Transverse colon (tissue), 4 donors: ENCODE measurements at regions not wholly inside any gene's neighbourhood (a gene's known extent, or its start where the extent isn't known, plus 50 kb on each side); places are given as distances from the start of the nearest gene placed in this dataset.

Experiments used
- CTCF ChIP-seq, 5 experiments: fragments of 200-600 bp in 3 of 5; fragments of 450-650 bp in 2 of 5; sonication (generic) in 3 of 5; IDR thresholded peaks; 1 replicate in 2 of 5; 2 replicates in 3 of 5; pipeline ENCODE4 v1.5.1; 2016 to 2017; ENCODE audit warnings: antibody characterized with exemption in 5 of 5, inconsistent platforms in 3 of 5, mild to moderate bottlenecking in 2 of 5, moderate library complexity in 1 of 5
- EP300 ChIP-seq: sonication (generic); formaldehyde crosslinking; IDR thresholded peaks from one replicate; pipeline ENCODE4 v1.6.1; 2017; ENCODE audit warnings: antibody characterized with exemption, low read depth
- POLR2A ChIP-seq: fragments of 450-650 bp; IDR thresholded peaks from one replicate; pipeline ENCODE4 v1.6.1; 2016; ENCODE audit warnings: antibody characterized with exemption, mild to moderate bottlenecking, moderate library complexity
- POLR2AphosphoS5 ChIP-seq, 3 donors: sonication (generic); formaldehyde crosslinking; IDR thresholded peaks; one replicate each; pipeline ENCODE4 v1.6.1; 2016; ENCODE audit warnings: antibody characterized with exemption in 3 of 3

GRCh38 chr6:56709650-56710049 lies 67.0 kb upstream of the DST start:
- TF ChIP-seq POLR2A (no peak), CTCF (IDR thresholded peaks at IDR 0.05) (no peak), POLR2AphosphoS5 (IDR thresholded peaks at IDR 0.05) (no peak), EP300 (no peak)
